ENCODE measurements at regions not wholly inside any gene's neighbourhood (a gene's known extent, or its start where the extent isn't known, plus 50 kb on each side); places are given as distances from the start of the nearest gene placed in this dataset.

DNA sequence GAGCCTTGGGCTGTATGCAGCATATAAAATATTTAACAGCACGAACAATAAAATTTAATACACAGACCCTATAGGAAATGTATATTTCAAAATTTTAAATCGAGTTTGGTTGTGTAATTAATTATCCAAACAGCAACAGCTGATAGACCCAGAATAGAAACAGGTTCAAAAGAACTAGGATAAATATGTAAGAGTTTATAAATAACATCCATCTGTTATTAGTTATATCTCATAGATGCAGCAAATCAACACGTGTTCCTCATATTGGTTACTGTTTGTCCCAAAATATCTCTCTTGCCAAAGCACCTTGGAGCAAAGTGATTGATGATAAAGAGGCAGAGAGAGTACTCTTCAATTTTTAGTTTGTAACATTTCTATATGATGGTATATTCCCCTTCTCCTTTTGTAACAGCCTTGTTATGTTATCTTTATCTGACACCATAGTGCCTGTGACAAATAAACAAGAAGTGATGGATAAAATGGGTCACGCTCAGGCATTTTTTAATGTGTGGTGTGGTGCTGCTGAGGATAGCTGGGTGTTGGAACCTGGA, 260.6 kb upstream of the NBEA start:
- no peak overlapping the region for H3K4me3 ChIP-seq
- no peak overlapping the region for H3K27ac ChIP-seq
- H3K36me3 ChIP-seq: no peaks in the 10 kb centered on the region
- no peaks in the 10 kb centered on the region for H3K9me3 ChIP-seq (replicated peaks)
- H3K27me3 ChIP-seq: no peaks in the 10 kb centered on the region
- no peaks in the 10 kb centered on the region for H3K4me1 ChIP-seq
- DNase-seq: no peak

DNA sequence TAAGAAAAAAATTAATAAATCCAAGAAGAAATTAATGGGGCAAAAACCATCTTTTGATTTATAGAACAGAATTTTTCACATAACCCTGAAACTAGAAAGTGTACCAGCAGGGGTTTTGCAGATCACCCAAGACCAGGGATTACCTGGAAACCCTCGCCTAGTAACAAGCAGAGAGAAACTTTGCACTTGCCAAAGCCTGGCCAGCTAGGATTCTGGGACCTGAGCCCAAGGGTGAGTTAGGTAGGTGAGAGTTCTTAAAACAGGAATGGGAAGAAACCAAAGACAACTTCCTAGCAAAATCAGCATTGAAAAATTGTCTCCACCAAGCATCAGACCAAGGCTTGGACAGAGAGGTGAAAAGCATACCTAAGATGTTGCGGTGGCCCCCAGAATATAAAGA, 247.0 kb upstream of the NBEA start:
- Histone ChIP-seq H3K4me3 (no peak overlapping the region), H3K9me3 (replicated peaks) (no peaks in the 10 kb centered on the region), H3K27me3 (no peaks in the 10 kb centered on the region), H3K27ac (no peak overlapping the region), H3K36me3 (no peaks in the 10 kb centered on the region), H3K4me1 (no peaks in the 10 kb centered on the region)
- no peak for DNase-seq

DNA sequence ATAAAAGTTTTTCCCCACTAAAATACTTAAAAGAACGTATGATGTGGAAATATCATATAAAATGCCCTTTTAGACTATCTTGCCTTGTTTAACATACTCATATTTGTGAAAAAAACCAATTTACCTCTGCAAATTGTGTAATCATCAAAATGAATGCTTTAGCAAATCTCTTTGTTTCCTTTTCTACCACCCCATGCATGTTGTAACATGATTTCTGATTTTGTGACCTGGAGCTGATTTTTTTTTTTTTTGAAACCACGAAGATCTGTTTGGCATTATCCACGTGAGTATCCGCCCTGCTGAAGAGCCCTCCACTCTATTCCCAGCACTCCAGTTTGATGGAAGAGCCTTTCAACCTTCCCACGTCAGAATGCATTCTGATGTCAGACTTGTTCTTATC, 245.8 kb upstream of the NBEA start:
- no peaks in the 10 kb centered on the region for H3K4me1 ChIP-seq
- no peak overlapping the region for H3K4me3 ChIP-seq
- DNase-seq: no peak
- no peaks in the 10 kb centered on the region for H3K9me3 ChIP-seq (replicated peaks)
- no peaks in the 10 kb centered on the region for H3K27me3 ChIP-seq
- H3K27ac ChIP-seq: no peak overlapping the region
- H3K36me3 ChIP-seq: no peaks in the 10 kb centered on the region

DNA sequence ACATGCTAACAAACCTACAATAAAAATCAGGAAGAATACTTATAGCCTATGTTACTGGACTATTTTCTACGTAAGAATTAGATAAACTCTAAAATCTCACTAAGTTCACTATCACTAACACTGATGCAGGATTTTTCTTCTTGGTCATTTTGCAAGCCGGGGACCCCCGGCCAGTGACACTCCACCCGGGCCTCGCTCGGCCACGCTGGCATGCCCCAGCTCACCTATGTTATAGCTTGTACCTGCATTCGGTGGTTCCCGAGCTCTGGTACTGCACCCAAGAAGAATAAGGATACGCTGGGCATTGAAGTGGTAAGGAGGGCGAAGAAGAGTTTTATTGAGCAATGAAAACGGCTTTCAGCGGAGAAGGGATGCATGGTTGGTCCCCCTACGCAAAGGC, 245.3 kb upstream of the NBEA start:
- Histone ChIP-seq H3K27me3 (no peaks in the 10 kb centered on the region), H3K4me1 (no peaks in the 10 kb centered on the region), H3K36me3 (no peaks in the 10 kb centered on the region), H3K4me3 (no peak overlapping the region), H3K27ac (no peak overlapping the region), H3K9me3 (replicated peaks) (no peaks in the 10 kb centered on the region)
- DNase-seq: no peak

DNA sequence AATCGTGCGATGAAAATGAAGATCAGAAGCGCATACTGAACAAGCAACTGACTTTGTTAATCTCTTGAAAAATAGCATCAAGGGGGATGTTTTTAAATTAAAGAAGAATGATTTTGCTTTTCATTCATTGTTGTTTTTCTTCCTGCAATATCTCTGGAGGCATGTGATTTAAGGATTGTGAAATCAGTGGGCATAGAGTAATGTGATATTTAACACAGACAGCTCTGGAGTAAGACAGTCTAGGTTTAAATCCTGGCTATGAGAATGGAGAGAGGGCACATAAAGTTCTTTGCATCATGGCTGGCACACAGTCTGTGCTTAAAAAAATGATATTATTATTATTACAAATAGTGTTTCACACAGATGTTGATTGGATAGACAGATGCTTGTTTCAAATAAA, 243.1 kb upstream of the NBEA start:
- Histone ChIP-seq H3K27ac (no peak overlapping the region), H3K9me3 (replicated peaks) (no peaks in the 10 kb centered on the region), H3K27me3 (no peaks in the 10 kb centered on the region), H3K36me3 (no peaks in the 10 kb centered on the region), H3K4me3 (no peak overlapping the region), H3K4me1 (no peaks in the 10 kb centered on the region)
- DNase-seq: no peak

DNA sequence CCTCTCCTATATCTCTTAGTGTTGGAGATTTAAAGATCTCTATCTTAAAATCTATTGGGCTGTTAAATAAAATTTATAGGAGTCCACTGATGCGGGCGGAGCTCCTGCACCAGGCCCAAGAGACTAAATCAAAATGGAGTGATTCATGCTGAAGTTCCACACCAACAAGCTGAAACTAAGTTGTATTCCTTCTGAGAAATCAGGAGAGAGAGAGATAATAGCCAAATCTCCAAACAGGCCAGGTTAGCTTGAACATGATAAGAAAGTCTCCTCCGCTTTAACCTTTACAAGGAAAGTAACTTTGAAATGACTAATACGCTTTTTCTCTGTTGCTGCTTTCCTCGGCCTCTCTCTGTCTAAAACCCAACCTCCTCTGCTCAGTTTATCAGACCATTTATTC, 241.9 kb upstream of the NBEA start:
- Histone ChIP-seq H3K4me1 (no peaks in the 10 kb centered on the region), H3K36me3 (no peaks in the 10 kb centered on the region), H3K27me3 (no peaks in the 10 kb centered on the region), H3K4me3 (no peak overlapping the region), H3K27ac (no peak overlapping the region), H3K9me3 (replicated peaks) (no peaks in the 10 kb centered on the region)
- DNase-seq: no peak

DNA sequence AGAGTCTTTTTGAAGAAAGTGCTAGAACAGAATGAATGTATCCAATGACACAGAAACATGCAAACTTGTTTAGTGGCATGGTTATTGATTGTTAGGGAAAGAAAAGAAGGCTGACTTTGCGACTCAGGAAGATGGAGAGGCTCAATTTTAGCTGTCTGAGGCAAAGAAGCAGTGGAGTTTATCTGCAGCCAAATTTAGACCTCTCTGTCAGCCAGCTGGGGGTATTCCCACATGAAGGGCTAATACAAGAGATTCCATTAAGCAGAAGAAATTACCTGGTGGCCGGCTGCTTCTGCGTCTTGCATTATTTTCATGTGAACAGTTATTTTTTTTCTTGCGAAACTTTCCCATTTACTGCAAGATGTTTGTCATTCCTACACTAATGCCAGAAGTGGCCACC, 240.2 kb upstream of the NBEA start:
- peaks cover 5% of the 10 kb centered on the region; the same call in 1 of the 2 replicates for H3K4me1 ChIP-seq

DNA sequence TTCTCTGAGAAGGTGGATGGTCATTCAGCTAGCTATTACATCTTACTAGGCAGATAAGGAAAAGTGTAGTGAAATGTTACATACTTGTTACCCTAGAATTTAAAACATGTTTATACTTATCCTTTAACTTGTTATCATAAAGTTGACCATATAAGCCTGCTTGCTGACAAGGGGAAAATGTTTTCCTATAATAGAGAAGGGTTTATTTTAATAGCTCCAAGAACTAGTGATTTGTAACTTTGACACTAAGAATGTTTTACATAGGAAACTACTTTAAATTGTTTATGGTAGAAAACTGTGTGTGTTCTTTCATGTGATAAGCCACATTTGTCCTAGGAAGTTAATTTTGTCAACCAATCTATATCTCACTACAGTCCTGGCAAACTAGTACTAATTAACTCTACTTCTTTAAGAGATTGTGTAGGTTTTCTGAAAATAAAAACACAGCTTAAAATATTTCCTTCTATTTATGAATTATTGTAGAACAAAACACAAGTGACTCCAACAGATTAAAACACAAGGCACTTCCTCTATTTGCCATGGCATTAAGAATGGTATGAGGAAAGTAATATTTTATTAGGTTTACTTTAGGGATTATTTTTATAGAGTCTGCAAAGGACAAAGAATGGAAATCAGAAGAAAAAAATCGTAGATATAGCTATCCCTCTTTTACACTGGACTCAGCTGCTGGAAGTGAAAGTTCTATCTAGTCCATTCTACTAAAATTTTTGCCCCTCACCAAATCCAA, 233.3 kb upstream of the NBEA start:
- Histone ChIP-seq H3K27ac (no peak overlapping the region), H3K27me3 (no peaks in the 10 kb centered on the region), H3K4me1 (peaks cover 5% of the 10 kb centered on the region; the same call in 1 of the 2 replicates), H3K9me3 (replicated peaks) (no peaks in the 10 kb centered on the region), H3K36me3 (no peaks in the 10 kb centered on the region), H3K4me3 (no peak overlapping the region)
- no peak for DNase-seq

More for the DNA sequence above, 240.2 kb upstream of the NBEA start:
- Histone ChIP-seq H3K36me3 (no peaks in the 10 kb centered on the region), H3K9me3 (replicated peaks) (no peaks in the 10 kb centered on the region), H3K4me3 (no peak overlapping the region), H3K27ac (no peak overlapping the region), H3K27me3 (no peaks in the 10 kb centered on the region)
- DNase-seq: no peak

DNA sequence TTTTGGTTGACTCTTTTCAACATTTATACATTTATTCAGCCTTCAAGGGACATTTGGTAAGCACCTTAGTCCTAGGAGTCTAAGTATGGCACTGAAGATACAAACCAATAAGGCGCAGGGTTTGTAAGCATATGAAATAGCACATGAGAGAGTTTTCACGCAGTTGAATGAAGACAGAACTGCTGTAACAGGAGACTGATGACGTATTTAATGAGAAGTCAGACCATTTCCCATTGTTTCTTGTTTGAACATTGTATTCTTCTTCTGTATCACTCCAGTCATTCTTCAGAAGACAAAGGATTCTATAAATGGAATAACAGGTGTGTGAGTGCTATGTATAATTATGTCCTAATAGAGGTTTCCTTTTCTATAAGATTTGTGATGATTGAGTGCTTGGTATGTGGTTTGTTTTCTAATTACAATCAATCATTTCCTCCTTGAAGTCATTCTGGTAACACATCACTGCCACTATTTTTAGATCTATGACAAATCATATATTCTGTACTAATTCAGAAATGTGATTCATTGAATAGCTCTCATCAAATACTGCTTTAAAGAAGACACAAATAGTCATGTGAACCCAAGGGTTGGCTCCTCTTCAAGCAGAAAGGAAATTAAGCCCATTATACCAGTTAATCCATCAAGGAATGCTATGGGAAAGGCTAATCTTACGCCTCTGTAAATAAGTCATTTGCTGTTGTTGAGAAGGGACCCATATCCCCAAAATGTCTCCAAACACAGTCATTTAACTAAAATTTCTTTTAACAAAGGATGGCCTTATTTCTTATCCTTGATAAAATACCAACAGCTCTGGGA, 222.8 kb upstream of the NBEA start:
- Histone ChIP-seq H3K4me1 (no peaks in the 10 kb centered on the region), H3K27ac (no peak overlapping the region), H3K36me3 (no peaks in the 10 kb centered on the region), H3K4me3 (no peak overlapping the region), H3K27me3 (no peaks in the 10 kb centered on the region), H3K9me3 (replicated peaks) (no peaks in the 10 kb centered on the region; the same call in 1 of the 2 replicates)
- DNase-seq: no peak

DNA sequence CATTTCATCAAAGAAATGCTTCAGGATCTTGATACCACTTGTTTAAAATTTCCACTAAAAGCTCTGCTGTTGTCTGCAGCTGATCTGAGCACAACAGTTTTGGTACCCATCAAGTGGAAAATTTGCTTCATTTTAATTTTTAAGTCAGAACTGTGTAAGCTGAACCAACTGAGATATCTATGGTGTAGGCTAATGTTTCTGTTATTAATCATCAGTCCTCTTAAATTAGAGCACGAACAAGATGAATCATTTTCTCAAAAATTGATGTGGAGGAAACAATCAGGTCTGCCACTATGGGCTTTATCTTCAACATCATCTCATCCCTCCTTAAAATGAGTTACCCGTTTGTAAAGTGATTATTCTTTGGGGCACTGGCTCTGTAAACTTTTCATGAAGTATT, 221.5 kb upstream of the NBEA start:
- no peak for DNase-seq
- Histone ChIP-seq H3K9me3 (replicated peaks) (no peaks in the 10 kb centered on the region; the same call in 1 of the 2 replicates), H3K4me3 (no peak overlapping the region), H3K4me1 (no peaks in the 10 kb centered on the region), H3K36me3 (no peaks in the 10 kb centered on the region), H3K27me3 (no peaks in the 10 kb centered on the region), H3K27ac (no peak overlapping the region)

DNA sequence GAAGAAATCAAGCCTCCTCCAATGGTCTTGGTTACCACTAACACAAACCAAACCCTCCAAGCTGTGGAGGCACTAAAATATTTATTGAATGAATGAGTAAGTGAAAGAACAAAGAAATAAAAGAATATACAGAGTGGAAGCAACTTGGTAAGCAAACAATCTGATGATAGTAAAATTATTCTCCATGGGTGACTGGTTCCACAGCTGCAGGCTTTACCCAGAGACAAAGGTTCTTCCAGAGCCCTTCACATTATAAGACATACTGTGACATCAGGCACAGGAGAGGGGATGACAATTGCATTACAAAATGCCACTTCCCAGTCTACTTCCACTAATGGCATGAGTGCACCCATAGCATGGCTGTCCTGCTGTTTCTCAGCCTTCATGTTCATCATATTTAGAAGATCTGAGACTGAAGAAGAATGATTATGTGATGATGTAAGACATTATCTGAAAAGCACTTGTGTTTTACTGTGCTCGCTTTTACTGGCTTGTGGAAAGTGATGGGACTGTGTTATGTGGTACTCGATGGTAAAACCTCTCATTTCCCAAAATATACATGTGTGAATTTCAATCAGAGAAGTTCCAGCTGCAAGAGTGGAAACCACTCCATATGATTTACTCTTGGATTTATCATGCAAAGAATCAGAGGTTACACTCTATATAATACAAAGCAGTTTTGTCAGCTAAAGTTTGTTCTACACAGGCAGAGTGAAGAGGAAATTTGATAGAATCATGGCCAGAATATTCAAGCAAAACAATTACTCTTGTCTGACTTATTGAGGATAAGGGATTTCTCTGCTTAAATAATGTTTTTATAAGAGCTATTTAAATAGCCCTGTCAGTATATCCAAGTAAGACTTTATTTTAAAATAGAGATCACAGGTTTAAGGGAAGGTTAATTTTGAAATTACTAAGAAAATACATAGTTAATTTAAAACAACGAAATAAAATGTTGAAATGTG, 220.2 kb upstream of the NBEA start:
- Histone ChIP-seq H3K4me1 (no peaks in the 10 kb centered on the region), H3K4me3 (no peak overlapping the region), H3K27ac (no peak overlapping the region), H3K9me3 (replicated peaks) (no peaks in the 10 kb centered on the region; the same call in 1 of the 2 replicates), H3K36me3 (no peaks in the 10 kb centered on the region), H3K27me3 (no peaks in the 10 kb centered on the region)
- DNase-seq: no peak

DNA sequence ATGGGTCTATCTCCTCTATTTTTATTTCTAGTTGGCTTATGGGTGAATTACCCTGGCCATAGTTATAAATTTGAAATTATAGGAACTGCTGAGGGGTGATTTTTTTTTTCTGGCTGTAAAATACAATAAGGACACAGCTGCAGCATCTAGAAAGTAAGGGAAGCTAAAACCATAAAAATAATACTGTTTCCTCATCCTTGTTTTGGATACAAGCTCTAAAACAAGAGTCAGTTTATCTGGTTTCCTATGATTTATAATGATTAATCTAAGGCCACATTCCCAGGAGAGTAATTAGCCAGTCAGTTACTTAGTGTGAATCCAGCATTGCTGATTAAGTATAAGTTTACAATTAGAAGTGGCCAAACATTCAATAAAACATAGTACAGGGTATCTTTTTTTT, 219.1 kb upstream of the NBEA start:
- Histone ChIP-seq H3K9me3 (replicated peaks) (no peaks in the 10 kb centered on the region; the same call in 1 of the 2 replicates), H3K27me3 (no peaks in the 10 kb centered on the region), H3K4me1 (no peaks in the 10 kb centered on the region), H3K36me3 (no peaks in the 10 kb centered on the region), H3K27ac (no peak overlapping the region), H3K4me3 (no peak overlapping the region)
- no peak for DNase-seq

DNA sequence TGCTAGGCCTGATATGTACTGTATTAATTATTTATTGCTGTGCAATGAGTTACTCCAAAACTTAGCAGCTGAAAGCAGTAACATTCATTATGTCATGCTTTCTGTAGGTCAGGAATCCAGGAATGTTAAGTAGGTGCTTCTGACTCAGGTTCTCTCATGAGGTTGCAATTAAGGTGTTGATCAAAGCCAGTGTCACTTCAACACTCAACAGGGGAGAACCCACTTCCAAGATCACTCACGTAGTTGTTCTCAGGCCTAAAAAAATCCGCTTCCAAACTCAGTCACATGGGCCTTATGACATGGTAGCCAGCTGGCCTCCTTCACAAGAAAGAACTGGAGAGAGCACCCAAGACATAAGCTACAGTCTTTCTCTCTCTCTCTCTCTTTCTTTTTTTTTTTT, 211.1 kb upstream of the NBEA start:
- Histone ChIP-seq H3K36me3 (no peaks in the 10 kb centered on the region), H3K27me3 (no peaks in the 10 kb centered on the region), H3K4me3 (no peak overlapping the region), H3K9me3 (replicated peaks) (no peaks in the 10 kb centered on the region), H3K4me1 (no peaks in the 10 kb centered on the region), H3K27ac (no peak overlapping the region)
- DNase-seq: no peak

DNA sequence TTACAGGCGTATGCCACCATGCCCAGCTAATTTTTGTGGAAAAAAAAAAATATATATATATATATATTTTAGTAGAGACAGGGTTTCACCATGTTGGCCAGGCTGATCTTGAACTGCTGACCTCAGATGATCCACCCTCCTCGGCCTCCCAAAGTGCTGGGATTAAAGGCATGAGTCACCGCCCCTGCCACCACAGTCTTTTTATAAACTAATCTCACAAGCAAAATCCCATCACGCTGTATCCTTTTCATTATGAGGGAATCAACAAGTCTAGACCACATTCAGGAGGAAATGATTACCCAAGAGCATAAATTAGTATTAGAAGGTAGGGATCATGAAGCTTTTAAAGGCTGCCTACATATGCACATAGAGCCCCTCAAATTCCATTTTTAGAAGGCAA, 210.6 kb upstream of the NBEA start:
- Histone ChIP-seq H3K27me3 (no peaks in the 10 kb centered on the region), H3K36me3 (no peaks in the 10 kb centered on the region)

More for the DNA sequence above, 210.6 kb upstream of the NBEA start:
- H3K4me1 ChIP-seq: no peaks in the 10 kb centered on the region
- H3K4me3 ChIP-seq: no peak overlapping the region
- no peak overlapping the region for H3K27ac ChIP-seq
- peak in 1 of 2 experiments; percentile 12 for DNase-seq
- no peaks in the 10 kb centered on the region for H3K9me3 ChIP-seq (replicated peaks)

Measured in SJCRH30 (cell line).